ENCODE measurements at regions not wholly inside any gene's neighbourhood (a gene's known extent, or its start where the extent isn't known, plus 50 kb on each side); places are given as distances from the start of the nearest gene placed in this dataset.

DNA sequence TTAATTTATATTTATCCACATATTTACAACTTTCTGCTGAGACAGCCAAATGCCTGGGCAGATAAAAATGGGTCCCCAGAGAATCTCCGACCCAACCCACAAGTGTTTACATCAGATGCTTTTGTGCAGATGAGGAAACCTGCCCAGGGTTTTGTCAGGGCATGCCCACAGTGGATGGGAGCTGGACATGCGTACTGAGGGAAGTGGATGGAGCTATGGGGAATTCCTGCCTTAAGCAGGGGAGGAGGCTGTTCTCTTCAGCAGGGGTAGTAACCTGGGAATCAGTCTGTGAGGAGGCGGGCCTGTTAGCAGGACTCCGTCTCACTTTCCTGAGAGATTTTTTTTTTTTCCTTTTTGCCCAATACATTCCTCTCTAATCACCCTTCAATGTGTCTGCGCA, 122.9 kb downstream of the RFC3 start:
- Histone ChIP-seq H3K4me1 (no peaks in the 10 kb centered on the region), H3K27ac (no peak overlapping the region), H3K36me3 (no peaks in the 10 kb centered on the region), H3K27me3 (no peaks in the 10 kb centered on the region), H3K4me3 (no peak overlapping the region), H3K9me3 (no peaks in the 10 kb centered on the region)
- intact Hi-C loops (cut with DNase I): no loop called here
- 55 to 63% methylated on average over 5 of the region's 5 CpGs for WGBS, 2 donors
- TF ChIP-seq, protein P1, sequence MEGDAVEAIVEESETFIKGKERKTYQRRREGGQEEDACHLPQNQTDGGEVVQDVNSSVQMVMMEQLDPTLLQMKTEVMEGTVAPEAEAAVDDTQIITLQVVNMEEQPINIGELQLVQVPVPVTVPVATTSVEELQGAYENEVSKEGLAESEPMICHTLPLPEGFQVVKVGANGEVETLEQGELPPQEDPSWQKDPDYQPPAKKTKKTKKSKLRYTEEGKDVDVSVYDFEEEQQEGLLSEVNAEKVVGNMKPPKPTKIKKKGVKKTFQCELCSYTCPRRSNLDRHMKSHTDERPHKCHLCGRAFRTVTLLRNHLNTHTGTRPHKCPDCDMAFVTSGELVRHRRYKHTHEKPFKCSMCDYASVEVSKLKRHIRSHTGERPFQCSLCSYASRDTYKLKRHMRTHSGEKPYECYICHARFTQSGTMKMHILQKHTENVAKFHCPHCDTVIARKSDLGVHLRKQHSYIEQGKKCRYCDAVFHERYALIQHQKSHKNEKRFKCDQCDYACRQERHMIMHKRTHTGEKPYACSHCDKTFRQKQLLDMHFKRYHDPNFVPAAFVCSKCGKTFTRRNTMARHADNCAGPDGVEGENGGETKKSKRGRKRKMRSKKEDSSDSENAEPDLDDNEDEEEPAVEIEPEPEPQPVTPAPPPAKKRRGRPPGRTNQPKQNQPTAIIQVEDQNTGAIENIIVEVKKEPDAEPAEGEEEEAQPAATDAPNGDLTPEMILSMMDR (IDR thresholded peaks at IDR 0.05): no peak
- TF ChIP-seq POLR2A (IDR thresholded peaks at IDR 0.05): no peak
- DNase-seq: no peak

DNA sequence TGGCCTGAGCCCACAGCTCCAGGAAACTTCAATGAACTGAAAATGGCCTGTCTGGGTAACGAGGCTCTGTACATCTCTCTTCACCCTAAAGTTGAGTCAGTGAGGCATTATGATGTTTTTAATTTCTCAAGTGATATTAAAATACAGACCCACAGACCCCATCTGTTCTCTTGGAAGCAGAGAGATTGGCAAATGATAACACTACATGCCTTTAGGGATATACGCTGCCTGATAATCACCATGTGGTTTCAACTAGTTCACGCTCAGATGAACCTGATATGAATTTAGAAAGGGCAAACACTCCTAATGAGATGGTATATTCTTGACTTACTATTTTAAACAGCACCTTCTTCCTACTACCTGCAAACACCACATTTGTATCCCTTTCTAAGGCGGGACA, 127.5 kb downstream of the RFC3 start:
- H3K36me3 ChIP-seq: no peaks in the 10 kb centered on the region
- TF ChIP-seq, protein P1 (IDR thresholded peaks at IDR 0.05): no peak
- no peak for TF ChIP-seq POLR2A (IDR thresholded peaks at IDR 0.05)
- no peaks in the 10 kb centered on the region for H3K9me3 ChIP-seq
- H3K27me3 ChIP-seq: no peaks in the 10 kb centered on the region
- no peaks in the 10 kb centered on the region for H3K4me1 ChIP-seq
- intact Hi-C loops (cut with DNase I): no loop called here
- 89 to 90% methylated on average over 4 of the region's 4 CpGs for WGBS, 2 donors
- H3K27ac ChIP-seq: no peak overlapping the region
- DNase-seq: no peak
- H3K4me3 ChIP-seq: no peak overlapping the region

DNA sequence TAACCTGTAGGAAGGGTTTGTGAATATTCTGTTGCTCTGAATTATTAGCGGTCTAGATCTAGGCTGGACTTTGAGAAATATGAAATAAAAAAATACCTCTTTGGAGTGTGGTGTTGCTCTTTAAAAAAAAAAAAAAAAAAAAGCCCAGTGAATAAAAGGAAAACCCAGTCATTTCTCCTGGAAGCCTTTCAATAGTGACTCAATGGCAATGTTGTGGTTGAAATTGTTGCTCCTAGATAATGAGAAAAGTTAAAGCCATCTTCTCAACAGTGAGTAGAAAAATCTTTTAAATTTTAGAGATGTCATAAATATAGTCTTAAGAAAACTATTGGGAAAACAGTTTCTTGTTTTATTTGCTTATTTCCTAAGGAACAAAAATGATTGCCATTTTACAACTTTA, 135.3 kb downstream of the RFC3 start:
- intact Hi-C loops (cut with DNase I): no loop called here
- no peaks in the 10 kb centered on the region for H3K27me3 ChIP-seq
- TF ChIP-seq, protein P1 (IDR thresholded peaks at IDR 0.05): no peak
- TF ChIP-seq POLR2A (IDR thresholded peaks at IDR 0.05): no peak
- H3K9me3 ChIP-seq: no peaks in the 10 kb centered on the region
- 96 to 100% methylated on average over 1 of the region's 1 CpG for WGBS, 2 donors
- DNase-seq: no peak
- H3K27ac ChIP-seq: no peak overlapping the region
- H3K4me1 ChIP-seq: no peaks in the 10 kb centered on the region
- H3K36me3 ChIP-seq: no peaks in the 10 kb centered on the region
- H3K4me3 ChIP-seq: no peak overlapping the region

DNA sequence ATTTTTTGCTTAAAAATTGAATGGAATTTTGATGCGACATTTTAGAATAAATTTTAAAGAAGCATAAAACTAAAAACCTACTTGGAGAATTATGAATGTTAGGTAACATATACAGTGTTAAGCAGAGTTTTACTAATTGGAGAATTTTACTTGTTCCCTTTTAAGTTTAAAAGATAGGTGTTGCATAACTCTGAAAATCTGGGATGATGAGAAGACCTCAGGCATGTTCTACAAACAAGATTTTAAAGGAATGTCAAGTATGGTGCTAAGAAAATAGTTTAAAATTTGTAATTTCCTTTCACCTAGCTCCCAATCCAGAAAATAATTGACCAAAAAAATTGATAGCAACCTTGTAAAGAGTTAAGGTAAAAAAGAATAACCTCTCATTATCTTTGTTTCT, 135.8 kb downstream of the RFC3 start:
- Histone ChIP-seq H3K4me1 (no peaks in the 10 kb centered on the region), H3K9me3 (no peaks in the 10 kb centered on the region), H3K27ac (no peak overlapping the region), H3K36me3 (no peaks in the 10 kb centered on the region), H3K27me3 (no peaks in the 10 kb centered on the region), H3K4me3 (no peak overlapping the region)
- DNase-seq: no peak
- no peak for TF ChIP-seq POLR2A (IDR thresholded peaks at IDR 0.05)
- TF ChIP-seq, protein P1 (IDR thresholded peaks at IDR 0.05): no peak
- 88 to 92% methylated on average over 1 of the region's 1 CpG for WGBS, 2 donors
- intact Hi-C loops (cut with DNase I): no loop called here

DNA sequence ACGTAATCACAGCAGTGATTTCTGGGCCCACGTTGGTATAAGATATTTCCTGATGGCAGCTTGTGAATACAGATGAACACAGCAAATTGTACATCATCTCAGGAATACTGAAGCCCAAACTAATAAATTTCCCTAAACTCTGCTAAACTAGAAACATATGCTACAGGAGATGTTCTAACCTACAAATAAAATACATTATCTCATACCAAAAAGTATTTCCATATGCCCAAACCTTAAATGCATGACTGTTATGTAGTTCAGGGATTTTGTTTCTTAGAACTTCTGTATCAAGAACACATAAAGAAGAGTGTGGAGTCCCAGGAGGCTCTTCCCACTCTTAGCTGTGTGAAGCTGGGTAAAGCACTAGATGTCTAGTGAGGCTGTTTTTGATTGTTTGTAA, 138.4 kb downstream of the RFC3 start:
- intact Hi-C loops (cut with DNase I): no loop called here
- DNase-seq: no peak
- Histone ChIP-seq H3K9me3 (no peaks in the 10 kb centered on the region), H3K27me3 (no peaks in the 10 kb centered on the region), H3K36me3 (no peaks in the 10 kb centered on the region), H3K27ac (no peak overlapping the region), H3K4me3 (no peak overlapping the region), H3K4me1 (no peaks in the 10 kb centered on the region)
- 72 to 78% methylated on average over 2 of the region's 2 CpGs for WGBS, 2 donors
- TF ChIP-seq, protein P1 (IDR thresholded peaks at IDR 0.05): no peak
- TF ChIP-seq POLR2A (IDR thresholded peaks at IDR 0.05): no peak

All from esophagus squamous epithelium (tissue), 5 donors.